Left ventricle myocardium superior (tissue), 1 donor: ENCODE measurements at regions not wholly inside any gene's neighbourhood (a gene's known extent, or its start where the extent isn't known, plus 50 kb on each side); places are given as distances from the start of the nearest gene placed in this dataset.

Source experiments
- ATAC-seq: fragments of 200-7000 bp; cut with Tn5 transposase; one replicate; pipeline ENCODE4 v1.9.1; 2020; ENCODE audit warnings: mild to moderate bottlenecking, moderate library complexity
- DNase-seq: peaks from one replicate; pipeline ENCODE4 v3.0.0-alpha.2; 2020
- intact Hi-C: fragments of 100-400 bp; cut with micrococcal nuclease; formaldehyde crosslinking; loops from one replicate; pipeline ENCODE4 v1.11.0; 2022
- donor health status: DM: no; HTN: yes; CAD: no; lungs with severe emphysema.

GRCh38 chr7:84605301-84605700, 410.7 kb upstream of the SEMA3A start:
- intact Hi-C loops = no loop called here
- ATAC-seq (no peak), DNase-seq (no peak)

GRCh38 chr7:84603545-84603944, 409.0 kb upstream of the SEMA3A start:
- ATAC-seq = no peak
- intact Hi-C loops = no loop called here
- no peak for DNase-seq

GRCh38 chr7:84595026-84595425, 400.4 kb upstream of the SEMA3A start:
- intact Hi-C loops = no loop called here
- no peak for ATAC-seq
- no peak for DNase-seq

GRCh38 chr7:84591897-84592296, 397.3 kb upstream of the SEMA3A start:
- no peak for DNase-seq
- intact Hi-C loops = no loop called here
- ATAC-seq = no peak

- intact Hi-C loops = no loop called here
- DNase-seq = no peak
- ATAC-seq = no peak
These were observed 394.4 kb upstream of the SEMA3A start for GRCh38 chr7:84589012-84589411.

GRCh38 chr7:84583331-84583730, 388.7 kb upstream of the SEMA3A start:
- ATAC-seq = no peak
- intact Hi-C loops = no loop called here

GRCh38 chr7:84582747-84583146, 388.2 kb upstream of the SEMA3A start:
- DNase-seq = no peak
- no peak for ATAC-seq
- intact Hi-C loops = no loop called here

More at GRCh38 chr7:84583331-84583730, 388.7 kb upstream of the SEMA3A start:
- DNase-seq = no peak

GRCh38 chr7:84578825-84579224, 384.2 kb upstream of the SEMA3A start:
- intact Hi-C loops = no loop called here
- DNase-seq (no peak), ATAC-seq (no peak)

- no peak for ATAC-seq
- DNase-seq = no peak
- intact Hi-C loops = no loop called here
These were observed 374.2 kb upstream of the SEMA3A start for GRCh38 chr7:84568781-84569180.

GRCh38 chr7:84565345-84566074, 370.9 kb upstream of the SEMA3A start:
- no peak for ATAC-seq
- no peak for DNase-seq
- intact Hi-C loops = no loop called here

GRCh38 chr7:84553711-84554110, 359.1 kb upstream of the SEMA3A start:
- intact Hi-C loops = no loop called here
- no peak for ATAC-seq

GRCh38 chr7:84549409-84549808, 354.8 kb upstream of the SEMA3A start:
- intact Hi-C loops = no loop called here
- no peak for DNase-seq

More at GRCh38 chr7:84553711-84554110, 359.1 kb upstream of the SEMA3A start:
- no peak for DNase-seq

GRCh38 chr7:84548366-84549365, 354.1 kb upstream of the SEMA3A start:
- no peak for ATAC-seq
- DNase-seq = no peak
- intact Hi-C loops = no loop called here

More at GRCh38 chr7:84549409-84549808, 354.8 kb upstream of the SEMA3A start:
- no peak for ATAC-seq

- no peak for ATAC-seq
- DNase-seq = no peak
- intact Hi-C loops = no loop called here
These were observed 352.7 kb upstream of the SEMA3A start for GRCh38 chr7:84547331-84547730.

- ATAC-seq = no peak
- intact Hi-C loops = no loop called here
- no peak for DNase-seq
These were observed 351.8 kb upstream of the SEMA3A start for GRCh38 chr7:84546403-84546802.

- DNase-seq (no peak), ATAC-seq (no peak)
- intact Hi-C loops = no loop called here
These were observed 343.7 kb upstream of the SEMA3A start for GRCh38 chr7:84538268-84538667.

GRCh38 chr7:84536271-84536870, 341.8 kb upstream of the SEMA3A start:
- intact Hi-C loops = no loop called here
- DNase-seq = no peak
- ATAC-seq = no peak

- DNase-seq = no peak
- ATAC-seq = no peak
- intact Hi-C loops = no loop called here
These were observed 341.1 kb upstream of the SEMA3A start for GRCh38 chr7:84535580-84536270.

- ATAC-seq (no peak), DNase-seq (no peak)
- intact Hi-C loops = no loop called here
These were observed 338.6 kb upstream of the SEMA3A start for GRCh38 chr7:84533182-84533581.
